ENCODE measurements at regions not wholly inside any gene's neighbourhood (a gene's known extent, or its start where the extent isn't known, plus 50 kb on each side); places are given as distances from the start of the nearest gene placed in this dataset.
"Not testable (repeated sequence)": the region's sequence is repeated elsewhere in the genome, so short reads cannot be mapped to it uniquely, and the experiment has no call there.

GRCh38 chr2:215794829-215795546, 218.4 kb downstream of the MREG start:
- no peak for DNase-seq (ENCODE audit: low spot score)

GRCh38 chr2:215793747-215794595, 219.4 kb downstream of the MREG start:
- peak; percentile 16 for DNase-seq (ENCODE audit: low spot score)

GRCh38 chr2:215791481-215791937, 221.8 kb downstream of the MREG start:
- no peak for DNase-seq (ENCODE audit: low spot score)

GRCh38 chr2:215790523-215791421, 222.6 kb downstream of the MREG start:
- no peak for DNase-seq (ENCODE audit: low spot score)

GRCh38 chr2:215787565-215788178, 225.7 kb downstream of the MREG start:
- DNase-seq (ENCODE audit: low spot score), result no peak

GRCh38 chr2:215787025-215787424, 226.3 kb downstream of the MREG start:
- no peak for DNase-seq (ENCODE audit: low spot score)

GRCh38 chr2:215784371-215784783, 229.0 kb downstream of the MREG start:
- no peak for DNase-seq (ENCODE audit: low spot score)

- DNase-seq (ENCODE audit: low spot score), result not testable (repeated sequence)
Observed at GRCh38 chr2:215783640-215784039, 229.7 kb downstream of the MREG start.

- no peak for DNase-seq (ENCODE audit: low spot score)
Observed at GRCh38 chr2:215782965-215783364, 230.4 kb downstream of the MREG start.

GRCh38 chr2:215782295-215782694, 231.1 kb downstream of the MREG start:
- DNase-seq (ENCODE audit: low spot score), result no peak

GRCh38 chr2:215780907-215781685, 232.3 kb downstream of the MREG start:
- no peak for DNase-seq (ENCODE audit: low spot score)

- DNase-seq (ENCODE audit: low spot score), result no peak
Observed at GRCh38 chr2:215780313-215780712, 233.0 kb downstream of the MREG start.

- DNase-seq (ENCODE audit: low spot score), result no peak
Observed at GRCh38 chr2:215779912-215780311, 233.4 kb downstream of the MREG start.

- no peak for DNase-seq (ENCODE audit: low spot score)
Observed at GRCh38 chr2:215777465-215778044, 235.8 kb downstream of the MREG start.

GRCh38 chr2:215775106-215775505, 238.2 kb downstream of the MREG start:
- no peak for DNase-seq (ENCODE audit: low spot score)

- no peak for DNase-seq (ENCODE audit: low spot score)
Observed at GRCh38 chr2:215773728-215774127, 239.6 kb downstream of the MREG start.

- DNase-seq (ENCODE audit: low spot score), result no peak
Observed at GRCh38 chr2:215772634-215773563, 240.5 kb downstream of the MREG start.

- DNase-seq (ENCODE audit: low spot score), result no peak
Observed at GRCh38 chr2:215772003-215772402, 241.3 kb downstream of the MREG start.

GRCh38 chr2:215771241-215771640, 242.1 kb downstream of the MREG start:
- no peak for DNase-seq (ENCODE audit: low spot score)
